ENCODE measurements at regions not wholly inside any gene's neighbourhood (a gene's known extent, or its start where the extent isn't known, plus 50 kb on each side); places are given as distances from the start of the nearest gene placed in this dataset.
"Not testable (repeated sequence)": the region's sequence is repeated elsewhere in the genome, so short reads cannot be mapped to it uniquely, and the experiment has no call there.

DNA sequence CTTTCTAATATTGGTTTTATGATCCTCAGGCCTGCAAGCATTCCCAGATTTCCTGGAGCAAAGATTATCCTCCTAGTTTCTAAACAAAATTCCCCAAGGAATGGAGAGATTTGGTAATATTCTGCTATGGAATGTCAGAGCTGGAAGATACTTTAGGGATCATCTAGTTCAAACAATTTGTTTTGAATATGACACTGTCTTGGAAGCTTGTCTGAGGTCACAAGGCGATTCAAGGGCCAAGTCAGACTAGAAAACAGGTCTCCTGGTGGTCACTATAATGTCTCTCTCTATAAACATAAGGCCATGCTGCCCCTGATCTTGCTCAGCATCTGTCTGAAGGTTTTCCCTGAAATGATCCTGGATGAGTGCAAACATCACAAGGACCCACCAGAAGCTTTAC is 143.4 kb upstream of the BCL6 start:
- TF ChIP-seq, protein P1, sequence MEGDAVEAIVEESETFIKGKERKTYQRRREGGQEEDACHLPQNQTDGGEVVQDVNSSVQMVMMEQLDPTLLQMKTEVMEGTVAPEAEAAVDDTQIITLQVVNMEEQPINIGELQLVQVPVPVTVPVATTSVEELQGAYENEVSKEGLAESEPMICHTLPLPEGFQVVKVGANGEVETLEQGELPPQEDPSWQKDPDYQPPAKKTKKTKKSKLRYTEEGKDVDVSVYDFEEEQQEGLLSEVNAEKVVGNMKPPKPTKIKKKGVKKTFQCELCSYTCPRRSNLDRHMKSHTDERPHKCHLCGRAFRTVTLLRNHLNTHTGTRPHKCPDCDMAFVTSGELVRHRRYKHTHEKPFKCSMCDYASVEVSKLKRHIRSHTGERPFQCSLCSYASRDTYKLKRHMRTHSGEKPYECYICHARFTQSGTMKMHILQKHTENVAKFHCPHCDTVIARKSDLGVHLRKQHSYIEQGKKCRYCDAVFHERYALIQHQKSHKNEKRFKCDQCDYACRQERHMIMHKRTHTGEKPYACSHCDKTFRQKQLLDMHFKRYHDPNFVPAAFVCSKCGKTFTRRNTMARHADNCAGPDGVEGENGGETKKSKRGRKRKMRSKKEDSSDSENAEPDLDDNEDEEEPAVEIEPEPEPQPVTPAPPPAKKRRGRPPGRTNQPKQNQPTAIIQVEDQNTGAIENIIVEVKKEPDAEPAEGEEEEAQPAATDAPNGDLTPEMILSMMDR (IDR thresholded peaks at IDR 0.05): no peak
- Histone ChIP-seq H3K4me3 (no peak overlapping the region), H3K27ac (no peak overlapping the region)
- no peak for DNase-seq (ENCODE audit: low spot score)

DNA sequence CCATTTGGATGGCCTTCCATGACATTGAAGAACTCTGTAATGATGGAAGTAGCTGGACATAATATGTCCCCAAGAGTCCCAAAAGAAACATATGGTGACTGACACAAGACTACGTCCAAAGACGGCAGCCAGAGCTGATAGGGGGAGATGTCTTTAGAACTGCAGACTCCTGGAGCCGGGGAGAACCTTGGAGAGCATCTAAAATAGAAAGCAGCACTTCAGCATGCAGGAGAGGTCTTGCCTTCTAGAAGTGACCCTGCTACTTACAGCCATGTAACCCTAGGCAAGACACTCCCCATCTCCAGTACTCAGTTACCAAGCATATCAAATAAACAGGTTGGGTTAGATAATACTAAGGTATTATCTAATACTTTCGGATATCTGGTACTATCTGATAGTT is 143.8 kb upstream of the BCL6 start:
- no peak for DNase-seq (ENCODE audit: low spot score)
- H3K27ac ChIP-seq: no peak overlapping the region

DNA sequence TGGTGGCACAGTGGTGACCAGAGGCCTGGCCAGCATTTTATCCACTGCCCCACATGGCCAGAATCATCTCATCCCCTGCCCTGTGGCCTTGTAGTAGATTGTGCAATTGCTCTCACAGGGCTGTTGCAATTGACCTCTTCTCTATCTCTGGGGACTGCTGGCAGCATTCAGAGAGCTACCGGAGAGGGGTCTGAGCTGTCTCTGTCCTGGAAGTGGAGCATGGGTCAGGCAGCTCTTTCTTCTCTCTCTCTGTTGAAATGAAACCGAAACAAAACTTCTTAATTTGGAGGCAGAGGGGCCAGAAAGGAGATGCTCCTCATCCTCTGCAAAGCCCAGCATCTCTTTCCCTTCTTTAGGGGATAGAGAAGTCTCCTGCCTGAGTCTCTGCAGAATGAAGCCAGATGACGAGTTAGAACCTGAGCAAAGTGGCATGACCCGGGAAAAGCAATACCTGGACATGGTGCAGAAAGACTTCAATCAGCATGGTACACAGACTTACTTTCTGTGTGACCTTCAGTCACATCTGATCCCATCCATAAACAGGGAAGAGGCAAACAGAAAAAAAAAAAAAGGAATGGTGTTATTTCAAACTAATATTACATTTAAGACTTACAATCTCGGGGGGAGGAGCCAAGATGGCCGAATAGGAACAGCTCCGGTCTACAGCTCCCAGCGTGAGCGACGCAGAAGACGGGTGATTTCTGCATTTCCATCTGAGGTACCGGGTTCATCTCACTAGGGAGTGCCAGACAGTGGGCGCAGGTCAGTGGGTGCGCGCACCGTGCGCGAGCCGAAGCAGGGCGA is 144.5 kb upstream of the BCL6 start:
- TF ChIP-seq, protein P1 (IDR thresholded peaks at IDR 0.05): no peak
- no peak overlapping the region for H3K4me3 ChIP-seq
- no peak for DNase-seq (ENCODE audit: low spot score)

More for the DNA sequence above, 143.8 kb upstream of the BCL6 start:
- H3K4me3 ChIP-seq: no peak overlapping the region
- TF ChIP-seq, protein P1 (IDR thresholded peaks at IDR 0.05): no peak

DNA sequence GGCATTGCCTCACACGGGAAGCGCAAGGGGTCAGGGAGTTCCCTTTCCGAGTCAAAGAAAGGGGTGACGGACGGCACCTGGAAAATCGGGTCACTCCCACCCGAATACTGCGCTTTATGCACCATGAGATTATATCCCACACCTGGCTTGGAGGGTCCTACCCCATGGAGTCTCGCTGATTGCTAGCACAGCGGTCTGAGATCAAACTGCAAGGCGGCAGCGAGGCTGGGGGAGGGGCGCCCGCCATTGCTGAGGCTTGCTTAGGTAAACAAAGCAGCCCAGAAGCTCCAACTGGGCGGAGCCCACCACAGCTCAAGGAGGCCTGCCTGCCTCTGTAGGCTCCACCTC is 145.1 kb upstream of the BCL6 start:
- DNase-seq (ENCODE audit: low spot score); H3K4me3 ChIP-seq; H3K27ac ChIP-seq: not testable (repeated sequence)

More for the DNA sequence above, 144.5 kb upstream of the BCL6 start:
- no peak overlapping the region for H3K27ac ChIP-seq

DNA sequence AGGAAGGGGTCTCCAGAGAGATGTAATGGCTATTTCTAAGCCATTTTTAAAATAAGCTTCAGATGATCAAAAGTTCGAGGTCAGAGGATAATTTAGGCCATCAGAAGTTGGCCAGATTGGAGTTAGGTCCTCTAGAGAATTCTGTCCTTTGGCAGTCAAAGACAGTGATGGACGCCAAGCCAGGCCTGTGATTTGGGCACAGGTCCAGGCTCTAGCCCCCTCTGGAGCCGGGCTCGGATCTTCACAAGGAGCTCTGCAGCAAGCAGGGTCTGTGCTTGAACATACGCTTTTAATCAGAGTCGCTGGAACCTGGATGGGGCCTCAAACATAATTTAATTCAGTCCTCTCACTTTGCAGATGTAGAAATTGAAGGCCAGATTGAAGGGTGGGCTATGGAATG is 151.4 kb upstream of the BCL6 start:
- no peak overlapping the region for H3K27ac ChIP-seq
- TF ChIP-seq, protein P1 (IDR thresholded peaks at IDR 0.05): no peak
- no peak overlapping the region for H3K4me3 ChIP-seq
- DNase-seq (ENCODE audit: low spot score): no peak

DNA sequence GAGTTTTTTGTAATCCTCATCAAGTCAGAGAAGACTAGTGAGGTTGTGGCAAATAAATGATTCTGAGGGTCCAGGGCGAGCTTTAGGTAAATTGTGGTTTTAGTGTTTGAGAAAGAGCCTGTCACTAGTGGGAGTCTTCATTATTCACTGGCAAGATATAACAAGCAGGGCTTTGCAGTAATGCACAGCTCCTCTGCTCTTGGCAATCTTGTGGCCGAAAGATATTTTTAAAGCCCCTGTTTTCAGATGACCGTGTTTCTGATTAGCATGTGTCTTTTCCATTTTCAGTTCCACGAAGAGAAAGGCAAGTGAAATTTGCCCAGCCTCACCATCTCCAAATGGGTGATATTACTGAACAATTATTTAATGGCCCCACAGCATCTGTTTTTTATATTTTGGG is 154.0 kb upstream of the BCL6 start:
- Histone ChIP-seq H3K4me3 (no peak overlapping the region), H3K27ac (no peak overlapping the region)
- TF ChIP-seq, protein P1 (IDR thresholded peaks at IDR 0.05): no peak
- DNase-seq (ENCODE audit: low spot score): no peak

DNA sequence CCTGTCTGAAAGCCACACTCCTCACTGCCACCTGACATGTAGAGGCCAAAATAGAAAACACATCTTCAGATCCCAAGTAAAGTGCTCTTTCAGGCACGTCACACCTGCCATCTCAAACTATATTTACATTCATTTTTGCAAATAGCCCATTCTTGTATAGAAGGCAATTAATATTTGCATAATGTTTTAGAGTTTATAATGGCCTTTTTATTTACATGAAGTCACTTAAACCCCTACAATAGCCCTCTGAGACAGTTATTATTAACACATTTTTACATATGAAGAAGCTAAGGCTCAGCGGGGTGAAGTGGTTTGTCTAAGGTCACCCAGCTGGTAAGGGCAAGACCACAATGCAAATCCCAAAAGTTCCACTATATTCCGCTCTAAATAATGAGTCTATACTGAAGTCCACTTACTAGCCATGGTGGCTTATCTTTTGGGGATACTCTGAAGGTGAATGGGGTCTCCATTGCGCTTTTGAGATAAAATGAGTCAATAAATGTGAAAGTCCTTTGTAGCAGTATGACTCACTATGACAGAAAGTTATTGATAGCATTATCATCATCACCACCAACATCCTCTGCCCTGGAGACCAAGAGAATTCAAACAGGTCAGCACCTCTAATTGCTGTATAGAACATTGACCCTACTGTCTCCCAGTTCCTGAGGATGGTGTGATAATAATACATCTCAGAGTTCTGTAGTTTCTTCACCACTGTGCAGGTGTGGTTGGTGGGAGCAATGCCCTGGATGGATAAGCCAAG is 155.9 kb upstream of the BCL6 start:
- TF ChIP-seq, protein P1 (IDR thresholded peaks at IDR 0.05): no peak
- H3K4me3 ChIP-seq: no peak overlapping the region
- no peak overlapping the region for H3K27ac ChIP-seq
- DNase-seq (ENCODE audit: low spot score): no peak

Measured in coronary artery (tissue), 2 donors.